SK-N-SH treated with all-trans-retinoic acid at 6 μM for 48 hours (cell line): ENCODE measurements at regions not wholly inside any gene's neighbourhood (a gene's known extent, or its start where the extent isn't known, plus 50 kb on each side); places are given as distances from the start of the nearest gene placed in this dataset.

Experiments used
- ATAC-seq: fragments of 200-7000 bp; cut with Tn5 transposase; 3 replicates; pipeline ENCODE4 v1.9.1; 2020; ENCODE audit warnings: mild to moderate bottlenecking, moderate library complexity
- ARNTL ChIP-seq: fragments of 450-650 bp; formaldehyde crosslinking; IDR thresholded peaks from 2 replicates; pipeline ENCODE4 v1.5.0; 2020; ENCODE audit warnings: low read depth, mild to moderate bottlenecking, moderate library complexity, borderline replicate concordance
- BACH2 ChIP-seq: fragments of 250-450 bp; sonication (Bioruptor Pico); IDR thresholded peaks from 2 replicates; pipeline ENCODE4 v1.9.0; 2021; ENCODE audit warnings: mild to moderate bottlenecking, borderline replicate concordance
- GLIS3 ChIP-seq: fragments of 250-450 bp; sonication (Bioruptor Pico); IDR thresholded peaks from 2 replicates; pipeline ENCODE4 v1.5.0; 2020; ENCODE audit warnings: mild to moderate bottlenecking, moderate library complexity
- ISL1 ChIP-seq: fragments of 250-450 bp; sonication (Bioruptor Pico); IDR thresholded peaks from 2 replicates; pipeline ENCODE4 v2.1.2; 2022; ENCODE audit warnings: mild to moderate bottlenecking, moderate library complexity
- OSR1 ChIP-seq: fragments of 250-450 bp; sonication (Bioruptor Pico); IDR thresholded peaks from 2 replicates; pipeline ENCODE4 v1.8.0; 2022; ENCODE audit warnings: moderate library complexity, mild to moderate bottlenecking, inconsistent platforms
- PPARA ChIP-seq: fragments of 250-450 bp; sonication (Bioruptor Pico); IDR thresholded peaks from 2 replicates; pipeline ENCODE4 v1.5.0; 2020; ENCODE audit warnings: mild to moderate bottlenecking, borderline replicate concordance
- RARB ChIP-seq: fragments of 250-450 bp; sonication (Bioruptor Pico); IDR thresholded peaks from 2 replicates; pipeline ENCODE4 v1.8.0; 2021; ENCODE audit warnings: mild to moderate bottlenecking, moderate library complexity
- SNAI2 ChIP-seq: fragments of 250-450 bp; sonication (Bioruptor Pico); IDR thresholded peaks from 2 replicates; pipeline ENCODE4 v1.5.0; 2020; ENCODE audit warnings: mild to moderate bottlenecking, moderate library complexity
- TCF4 ChIP-seq: fragments of 250-450 bp; sonication (Bioruptor Pico); IDR thresholded peaks from 2 replicates; pipeline ENCODE4 v1.8.0; 2021; ENCODE audit warnings: mild to moderate bottlenecking, moderate library complexity, borderline replicate concordance
- TOX ChIP-seq: fragments of 250-450 bp; sonication (Bioruptor Pico); IDR thresholded peaks from 2 replicates; pipeline ENCODE4 v1.8.0; 2021; ENCODE audit warnings: mild to moderate bottlenecking, moderate library complexity, borderline replicate concordance
- ZFP3 ChIP-seq: fragments of 250-450 bp; sonication (Bioruptor Pico); IDR thresholded peaks from 2 replicates; pipeline ENCODE4 v1.5.0; 2020; ENCODE audit warnings: mild to moderate bottlenecking, moderate library complexity
- ZFP30 ChIP-seq: fragments of 450-650 bp; formaldehyde crosslinking; IDR thresholded peaks from 2 replicates; pipeline ENCODE4 v1.5.0; 2022; ENCODE audit warnings: mild to moderate bottlenecking, moderate library complexity
- ZNF565 ChIP-seq: fragments of 450-650 bp; formaldehyde crosslinking; conservative IDR thresholded peaks from 2 replicates; pipeline ENCODE4 v1.5.0; 2020; ENCODE audit warnings: low read depth, mild to moderate bottlenecking, moderate library complexity
- ZNF70 ChIP-seq: fragments of 450-650 bp; formaldehyde crosslinking; IDR thresholded peaks from 2 replicates; pipeline ENCODE4 v1.5.0; 2020; ENCODE audit warnings: mild to moderate bottlenecking, moderate library complexity
- ZNF8 ChIP-seq: fragments of 450-650 bp; formaldehyde crosslinking; IDR thresholded peaks from 2 replicates; pipeline ENCODE4 v1.5.0; 2020; ENCODE audit warnings: mild to moderate bottlenecking, moderate library complexity
- TF ChIP-seq, protein P1 (sequence below): fragments of 250-450 bp; sonication (Bioruptor Pico); IDR thresholded peaks from 2 replicates; pipeline ENCODE4 v1.5.1; 2021; ENCODE audit warnings: mild to moderate bottlenecking, moderate library complexity
- TF ChIP-seq, protein P2 (sequence below): fragments of 250-450 bp; sonication (Bioruptor Pico); IDR thresholded peaks from 2 replicates; pipeline ENCODE4 v1.5.1; 2020; ENCODE audit warnings: low read depth, mild to moderate bottlenecking, moderate library complexity
- TF ChIP-seq, protein P3 (sequence below): fragments of 250-450 bp; sonication (Bioruptor Pico); IDR thresholded peaks from 2 replicates; pipeline ENCODE4 v1.8.0; 2021; ENCODE audit warnings: low read depth, mild to moderate bottlenecking, moderate library complexity, borderline replicate concordance
- TF ChIP-seq, protein P4 (sequence below): fragments of 250-450 bp; sonication (Bioruptor Pico); IDR thresholded peaks from 2 replicates; pipeline ENCODE4 v1.8.0; 2020; ENCODE audit warnings: mild to moderate bottlenecking, moderate library complexity, borderline replicate concordance
- TF ChIP-seq, protein P5 (sequence below): fragments of 250-450 bp; sonication (Bioruptor Pico); IDR thresholded peaks from 2 replicates; pipeline ENCODE4 v1.5.0; 2020; ENCODE audit warnings: mild to moderate bottlenecking, moderate library complexity

DNA sequence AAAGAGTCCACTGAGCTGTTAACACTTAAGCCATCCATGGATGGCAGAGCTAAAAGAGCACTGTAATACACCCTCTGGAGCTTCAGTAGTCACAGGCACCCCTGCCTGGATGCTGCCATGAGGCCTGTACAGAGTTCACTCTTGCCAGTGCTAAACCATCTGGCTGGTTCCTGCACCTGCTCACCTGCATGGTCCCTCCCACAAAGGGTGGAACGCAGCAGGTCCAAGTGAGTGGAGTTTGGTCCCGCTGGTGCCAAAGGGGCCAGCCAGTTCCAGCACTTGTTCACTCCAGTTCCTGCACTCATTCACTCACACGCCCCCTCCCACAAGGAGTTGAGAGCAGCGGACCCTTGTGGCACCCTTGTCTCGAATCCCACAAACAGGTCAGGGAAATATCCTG lies 503.5 kb downstream of the HACE1 start:
- ATAC-seq, result no peak
- TF ChIP-seq ZFP3 (CRISPR knock-in tag) (no peak), GLIS3 (CRISPR knock-in tag) (no peak), RARB (CRISPR knock-in tag) (no peak), PPARA (CRISPR knock-in tag) (no peak)
- TF ChIP-seq, protein P1, sequence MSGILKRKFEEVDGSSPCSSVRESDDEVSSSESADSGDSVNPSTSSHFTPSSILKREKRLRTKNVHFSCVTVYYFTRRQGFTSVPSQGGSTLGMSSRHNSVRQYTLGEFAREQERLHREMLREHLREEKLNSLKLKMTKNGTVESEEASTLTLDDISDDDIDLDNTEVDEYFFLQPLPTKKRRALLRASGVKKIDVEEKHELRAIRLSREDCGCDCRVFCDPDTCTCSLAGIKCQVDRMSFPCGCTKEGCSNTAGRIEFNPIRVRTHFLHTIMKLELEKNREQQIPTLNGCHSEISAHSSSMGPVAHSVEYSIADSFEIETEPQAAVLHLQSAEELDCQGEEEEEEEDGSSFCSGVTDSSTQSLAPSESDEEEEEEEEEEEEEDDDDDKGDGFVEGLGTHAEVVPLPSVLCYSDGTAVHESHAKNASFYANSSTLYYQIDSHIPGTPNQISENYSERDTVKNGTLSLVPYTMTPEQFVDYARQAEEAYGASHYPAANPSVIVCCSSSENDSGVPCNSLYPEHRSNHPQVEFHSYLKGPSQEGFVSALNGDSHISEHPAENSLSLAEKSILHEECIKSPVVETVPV (CRISPR knock-in tag), result no peak

DNA sequence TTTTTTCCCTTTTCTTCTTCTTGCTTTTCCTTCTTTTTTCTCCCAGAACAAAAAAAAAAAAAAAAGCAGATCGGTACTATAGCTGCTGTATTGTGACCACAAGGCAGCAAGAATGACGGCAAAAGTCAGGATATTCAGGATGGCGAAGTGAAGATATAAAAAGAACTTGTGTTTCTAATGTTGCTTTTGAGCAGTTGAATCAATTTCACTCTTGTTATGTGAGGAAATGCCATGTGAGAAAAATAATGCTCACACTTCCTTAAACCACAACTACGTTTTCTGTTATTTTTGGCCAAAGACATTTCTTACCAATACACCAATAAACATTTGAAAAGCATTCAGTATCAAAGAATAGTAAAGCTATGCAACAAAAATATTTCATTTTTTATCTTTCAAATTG lies 510.5 kb downstream of the HACE1 start:
- no peak for ATAC-seq
- TF ChIP-seq ISL1, result no peak
- no peak for TF ChIP-seq ZNF565 (CRISPR knock-in tag)
- TF ChIP-seq, protein P2, sequence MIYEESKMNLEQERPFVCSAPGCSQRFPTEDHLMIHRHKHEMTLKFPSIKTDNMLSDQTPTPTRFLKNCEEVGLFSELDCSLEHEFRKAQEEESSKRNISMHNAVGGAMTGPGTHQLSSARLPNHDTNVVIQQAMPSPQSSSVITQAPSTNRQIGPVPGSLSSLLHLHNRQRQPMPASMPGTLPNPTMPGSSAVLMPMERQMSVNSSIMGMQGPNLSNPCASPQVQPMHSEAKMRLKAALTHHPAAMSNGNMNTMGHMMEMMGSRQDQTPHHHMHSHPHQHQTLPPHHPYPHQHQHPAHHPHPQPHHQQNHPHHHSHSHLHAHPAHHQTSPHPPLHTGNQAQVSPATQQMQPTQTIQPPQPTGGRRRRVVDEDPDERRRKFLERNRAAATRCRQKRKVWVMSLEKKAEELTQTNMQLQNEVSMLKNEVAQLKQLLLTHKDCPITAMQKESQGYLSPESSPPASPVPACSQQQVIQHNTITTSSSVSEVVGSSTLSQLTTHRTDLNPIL (CRISPR knock-in tag), result no peak
- TF ChIP-seq ZFP30, result no peak
- TF ChIP-seq GLIS3 (CRISPR knock-in tag), result no peak
- no peak for TF ChIP-seq OSR1 (CRISPR knock-in tag)
- TF ChIP-seq ZFP3 (CRISPR knock-in tag), result no peak
- no peak for TF ChIP-seq PPARA (CRISPR knock-in tag)
- no peak for TF ChIP-seq ZNF8 (CRISPR knock-in tag)
- TF ChIP-seq, protein P3, sequence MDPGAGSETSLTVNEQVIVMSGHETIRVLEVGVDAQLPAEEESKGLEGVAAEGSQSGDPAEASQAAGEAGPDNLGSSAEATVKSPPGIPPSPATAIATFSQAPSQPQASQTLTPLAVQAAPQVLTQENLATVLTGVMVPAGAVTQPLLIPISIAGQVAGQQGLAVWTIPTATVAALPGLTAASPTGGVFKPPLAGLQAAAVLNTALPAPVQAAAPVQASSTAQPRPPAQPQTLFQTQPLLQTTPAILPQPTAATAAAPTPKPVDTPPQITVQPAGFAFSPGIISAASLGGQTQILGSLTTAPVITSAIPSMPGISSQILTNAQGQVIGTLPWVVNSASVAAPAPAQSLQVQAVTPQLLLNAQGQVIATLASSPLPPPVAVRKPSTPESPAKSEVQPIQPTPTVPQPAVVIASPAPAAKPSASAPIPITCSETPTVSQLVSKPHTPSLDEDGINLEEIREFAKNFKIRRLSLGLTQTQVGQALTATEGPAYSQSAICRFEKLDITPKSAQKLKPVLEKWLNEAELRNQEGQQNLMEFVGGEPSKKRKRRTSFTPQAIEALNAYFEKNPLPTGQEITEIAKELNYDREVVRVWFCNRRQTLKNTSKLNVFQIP, result no peak
- TF ChIP-seq ZNF70 (CRISPR knock-in tag), result no peak
- TF ChIP-seq TOX (CRISPR knock-in tag), result no peak
- TF ChIP-seq TCF4 (CRISPR knock-in tag), result no peak
- TF ChIP-seq, protein P4, sequence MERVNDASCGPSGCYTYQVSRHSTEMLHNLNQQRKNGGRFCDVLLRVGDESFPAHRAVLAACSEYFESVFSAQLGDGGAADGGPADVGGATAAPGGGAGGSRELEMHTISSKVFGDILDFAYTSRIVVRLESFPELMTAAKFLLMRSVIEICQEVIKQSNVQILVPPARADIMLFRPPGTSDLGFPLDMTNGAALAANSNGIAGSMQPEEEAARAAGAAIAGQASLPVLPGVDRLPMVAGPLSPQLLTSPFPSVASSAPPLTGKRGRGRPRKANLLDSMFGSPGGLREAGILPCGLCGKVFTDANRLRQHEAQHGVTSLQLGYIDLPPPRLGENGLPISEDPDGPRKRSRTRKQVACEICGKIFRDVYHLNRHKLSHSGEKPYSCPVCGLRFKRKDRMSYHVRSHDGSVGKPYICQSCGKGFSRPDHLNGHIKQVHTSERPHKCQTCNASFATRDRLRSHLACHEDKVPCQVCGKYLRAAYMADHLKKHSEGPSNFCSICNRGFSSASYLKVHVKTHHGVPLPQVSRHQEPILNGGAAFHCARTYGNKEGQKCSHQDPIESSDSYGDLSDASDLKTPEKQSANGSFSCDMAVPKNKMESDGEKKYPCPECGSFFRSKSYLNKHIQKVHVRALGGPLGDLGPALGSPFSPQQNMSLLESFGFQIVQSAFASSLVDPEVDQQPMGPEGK (CRISPR knock-in tag), result no peak
- TF ChIP-seq ARNTL, result no peak
- no peak for TF ChIP-seq BACH2 (CRISPR knock-in tag)
- TF ChIP-seq, protein P1 (CRISPR knock-in tag), result no peak
- no peak for TF ChIP-seq SNAI2

DNA sequence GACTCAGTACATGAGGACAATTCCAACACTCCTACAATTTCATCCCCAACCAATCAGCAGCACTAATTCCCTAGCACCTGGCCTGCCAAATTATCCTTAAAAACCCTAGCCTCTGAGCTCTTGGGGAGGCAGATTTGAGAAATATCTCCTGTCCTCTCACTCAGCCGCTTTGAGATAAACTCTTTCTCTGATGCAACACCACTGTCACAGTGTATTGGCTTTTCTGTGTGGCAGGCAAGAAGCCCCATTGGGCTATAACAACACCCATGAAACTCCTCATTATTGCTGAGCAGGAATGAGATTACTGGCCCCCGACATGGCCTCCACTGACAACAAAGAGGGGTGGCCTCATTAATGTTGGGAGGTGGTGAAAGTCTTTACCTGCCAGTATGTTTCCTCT lies 515.5 kb downstream of the HACE1 start:
- ATAC-seq, result no peak
- TF ChIP-seq, protein P4 (CRISPR knock-in tag), result no peak
- TF ChIP-seq, protein P1 (CRISPR knock-in tag), result no peak
- TF ChIP-seq, protein P5, sequence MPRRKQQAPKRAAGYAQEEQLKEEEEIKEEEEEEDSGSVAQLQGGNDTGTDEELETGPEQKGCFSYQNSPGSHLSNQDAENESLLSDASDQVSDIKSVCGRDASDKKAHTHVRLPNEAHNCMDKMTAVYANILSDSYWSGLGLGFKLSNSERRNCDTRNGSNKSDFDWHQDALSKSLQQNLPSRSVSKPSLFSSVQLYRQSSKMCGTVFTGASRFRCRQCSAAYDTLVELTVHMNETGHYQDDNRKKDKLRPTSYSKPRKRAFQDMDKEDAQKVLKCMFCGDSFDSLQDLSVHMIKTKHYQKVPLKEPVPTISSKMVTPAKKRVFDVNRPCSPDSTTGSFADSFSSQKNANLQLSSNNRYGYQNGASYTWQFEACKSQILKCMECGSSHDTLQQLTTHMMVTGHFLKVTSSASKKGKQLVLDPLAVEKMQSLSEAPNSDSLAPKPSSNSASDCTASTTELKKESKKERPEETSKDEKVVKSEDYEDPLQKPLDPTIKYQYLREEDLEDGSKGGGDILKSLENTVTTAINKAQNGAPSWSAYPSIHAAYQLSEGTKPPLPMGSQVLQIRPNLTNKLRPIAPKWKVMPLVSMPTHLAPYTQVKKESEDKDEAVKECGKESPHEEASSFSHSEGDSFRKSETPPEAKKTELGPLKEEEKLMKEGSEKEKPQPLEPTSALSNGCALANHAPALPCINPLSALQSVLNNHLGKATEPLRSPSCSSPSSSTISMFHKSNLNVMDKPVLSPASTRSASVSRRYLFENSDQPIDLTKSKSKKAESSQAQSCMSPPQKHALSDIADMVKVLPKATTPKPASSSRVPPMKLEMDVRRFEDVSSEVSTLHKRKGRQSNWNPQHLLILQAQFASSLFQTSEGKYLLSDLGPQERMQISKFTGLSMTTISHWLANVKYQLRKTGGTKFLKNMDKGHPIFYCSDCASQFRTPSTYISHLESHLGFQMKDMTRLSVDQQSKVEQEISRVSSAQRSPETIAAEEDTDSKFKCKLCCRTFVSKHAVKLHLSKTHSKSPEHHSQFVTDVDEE (CRISPR knock-in tag), result no peak
- TF ChIP-seq, all 23 proteins: peak for 0
